ENCODE measurements at regions not wholly inside any gene's neighbourhood (a gene's known extent, or its start where the extent isn't known, plus 50 kb on each side); places are given as distances from the start of the nearest gene placed in this dataset.

GRCh38 chr18:11411048-11411447 lies 198.3 kb upstream of the SLC35G4 start:
- TF ChIP-seq CTCF (IDR thresholded peaks at IDR 0.05), result no peak
- no peak for TF ChIP-seq ZFX (IDR thresholded peaks at IDR 0.05; ENCODE audit: borderline replicate concordance)

Measured in 22Rv1 (cell line).